ENCODE measurements at regions not wholly inside any gene's neighbourhood (a gene's known extent, or its start where the extent isn't known, plus 50 kb on each side); places are given as distances from the start of the nearest gene placed in this dataset.

GRCh38 chr13:81848291-81848690, 1507.4 kb upstream of the SPRY2 start:
- Mint-ChIP-seq H3K27me3 (no peaks in the 10 kb centered on the region), H3K36me3 (ENCODE audit: low read depth) (no peaks in the 10 kb centered on the region), H3K4me1 (no peaks in the 10 kb centered on the region), H3K9me3 (peaks cover 4% of the 10 kb centered on the region), H3K4me3 (no peak overlapping the region), H3K27ac (no peak overlapping the region)
- no peak for ATAC-seq (replicated peaks)

- Mint-ChIP-seq H3K36me3 (ENCODE audit: low read depth) (no peaks in the 10 kb centered on the region), H3K27ac (no peak overlapping the region), H3K27me3 (no peaks in the 10 kb centered on the region), H3K9me3 (peaks cover 4% of the 10 kb centered on the region), H3K4me3 (no peak overlapping the region), H3K4me1 (no peaks in the 10 kb centered on the region)
- no peak for ATAC-seq (replicated peaks)
Observed at GRCh38 chr13:81846771-81847170, 1505.8 kb upstream of the SPRY2 start.

GRCh38 chr13:81821259-81821658, 1480.3 kb upstream of the SPRY2 start:
- peaks cover 5% of the 10 kb centered on the region for H3K9me3 Mint-ChIP-seq
- no peak for ATAC-seq (replicated peaks)
- H3K4me3 Mint-ChIP-seq, result no peak overlapping the region
- H3K36me3 Mint-ChIP-seq (ENCODE audit: low read depth), result no peaks in the 10 kb centered on the region
- H3K27me3 Mint-ChIP-seq, result no peaks in the 10 kb centered on the region
- H3K27ac Mint-ChIP-seq, result no peak overlapping the region
- no peaks in the 10 kb centered on the region for H3K4me1 Mint-ChIP-seq

GRCh38 chr13:81800433-81800832, 1459.5 kb upstream of the SPRY2 start:
- Mint-ChIP-seq H3K36me3 (ENCODE audit: low read depth) (no peaks in the 10 kb centered on the region), H3K4me3 (no peak overlapping the region), H3K27ac (no peak overlapping the region), H3K27me3 (no peaks in the 10 kb centered on the region), H3K4me1 (no peaks in the 10 kb centered on the region), H3K9me3 (peaks cover 6% of the 10 kb centered on the region)
- ATAC-seq (replicated peaks), result no peak

GRCh38 chr13:81795710-81796109, 1454.8 kb upstream of the SPRY2 start:
- H3K27ac Mint-ChIP-seq, result no peak overlapping the region
- H3K9me3 Mint-ChIP-seq, result peaks cover 6% of the 10 kb centered on the region
- H3K36me3 Mint-ChIP-seq (ENCODE audit: low read depth), result no peaks in the 10 kb centered on the region
- no peak for ATAC-seq (replicated peaks)
- H3K27me3 Mint-ChIP-seq, result no peaks in the 10 kb centered on the region
- H3K4me1 Mint-ChIP-seq, result no peaks in the 10 kb centered on the region
- H3K4me3 Mint-ChIP-seq, result no peak overlapping the region

GRCh38 chr13:81791641-81792040, 1450.7 kb upstream of the SPRY2 start:
- Mint-ChIP-seq H3K9me3 (no peaks in the 10 kb centered on the region), H3K4me3 (no peak overlapping the region), H3K27ac (no peak overlapping the region), H3K36me3 (ENCODE audit: low read depth) (no peaks in the 10 kb centered on the region), H3K27me3 (no peaks in the 10 kb centered on the region), H3K4me1 (no peaks in the 10 kb centered on the region)
- ATAC-seq (replicated peaks), result no peak

GRCh38 chr13:81781471-81781870, 1440.5 kb upstream of the SPRY2 start:
- ATAC-seq (replicated peaks), result no peak
- Mint-ChIP-seq H3K4me3 (no peak overlapping the region), H3K4me1 (no peaks in the 10 kb centered on the region), H3K27me3 (no peaks in the 10 kb centered on the region), H3K36me3 (ENCODE audit: low read depth) (no peaks in the 10 kb centered on the region), H3K27ac (no peak overlapping the region), H3K9me3 (peaks cover 7% of the 10 kb centered on the region)

- H3K27ac Mint-ChIP-seq, result no peak overlapping the region
- ATAC-seq (replicated peaks), result no peak
- H3K9me3 Mint-ChIP-seq, result peaks cover 7% of the 10 kb centered on the region
- no peaks in the 10 kb centered on the region for H3K27me3 Mint-ChIP-seq
- no peaks in the 10 kb centered on the region for H3K36me3 Mint-ChIP-seq (ENCODE audit: low read depth)
- no peaks in the 10 kb centered on the region for H3K4me1 Mint-ChIP-seq
- H3K4me3 Mint-ChIP-seq, result no peak overlapping the region
Observed at GRCh38 chr13:81779876-81780275, 1439.0 kb upstream of the SPRY2 start.

- Mint-ChIP-seq H3K9me3 (peaks cover 10% of the 10 kb centered on the region), H3K4me3 (no peak overlapping the region), H3K27me3 (no peaks in the 10 kb centered on the region), H3K36me3 (ENCODE audit: low read depth) (no peaks in the 10 kb centered on the region), H3K4me1 (no peaks in the 10 kb centered on the region), H3K27ac (no peak overlapping the region)
- no peak for ATAC-seq (replicated peaks)
Observed at GRCh38 chr13:81778350-81778749, 1437.4 kb upstream of the SPRY2 start.

GRCh38 chr13:81773263-81773662, 1432.3 kb upstream of the SPRY2 start:
- Mint-ChIP-seq H3K36me3 (ENCODE audit: low read depth) (no peaks in the 10 kb centered on the region), H3K27ac (no peak overlapping the region), H3K27me3 (no peaks in the 10 kb centered on the region), H3K4me3 (no peak overlapping the region), H3K4me1 (no peaks in the 10 kb centered on the region), H3K9me3 (peaks cover 7% of the 10 kb centered on the region)
- no peak for ATAC-seq (replicated peaks)

GRCh38 chr13:81771951-81772350, 1431.0 kb upstream of the SPRY2 start:
- Mint-ChIP-seq H3K4me1 (no peaks in the 10 kb centered on the region), H3K36me3 (ENCODE audit: low read depth) (no peaks in the 10 kb centered on the region), H3K4me3 (no peak overlapping the region), H3K9me3 (peaks cover 3% of the 10 kb centered on the region), H3K27me3 (no peaks in the 10 kb centered on the region), H3K27ac (no peak overlapping the region)
- ATAC-seq (replicated peaks), result no peak

- H3K4me1 Mint-ChIP-seq, result no peaks in the 10 kb centered on the region
- no peaks in the 10 kb centered on the region for H3K36me3 Mint-ChIP-seq (ENCODE audit: low read depth)
- H3K27ac Mint-ChIP-seq, result no peak overlapping the region
- peaks cover 7% of the 10 kb centered on the region for H3K9me3 Mint-ChIP-seq
- ATAC-seq (replicated peaks), result no peak
- no peak overlapping the region for H3K4me3 Mint-ChIP-seq
- H3K27me3 Mint-ChIP-seq, result no peaks in the 10 kb centered on the region
Observed at GRCh38 chr13:81770868-81771505, 1430.1 kb upstream of the SPRY2 start.

GRCh38 chr13:81762449-81762848, 1421.5 kb upstream of the SPRY2 start:
- Mint-ChIP-seq H3K27ac (no peak overlapping the region), H3K36me3 (ENCODE audit: low read depth) (no peaks in the 10 kb centered on the region), H3K4me3 (no peak overlapping the region), H3K4me1 (no peaks in the 10 kb centered on the region), H3K9me3 (peaks cover 18% of the 10 kb centered on the region), H3K27me3 (no peaks in the 10 kb centered on the region)
- ATAC-seq (replicated peaks), result no peak

GRCh38 chr13:81760316-81760715, 1419.4 kb upstream of the SPRY2 start:
- H3K4me1 Mint-ChIP-seq, result no peaks in the 10 kb centered on the region
- no peak for ATAC-seq (replicated peaks)
- H3K4me3 Mint-ChIP-seq, result no peak overlapping the region
- no peaks in the 10 kb centered on the region for H3K27me3 Mint-ChIP-seq
- no peaks in the 10 kb centered on the region for H3K36me3 Mint-ChIP-seq (ENCODE audit: low read depth)
- H3K9me3 Mint-ChIP-seq, result peaks cover 14% of the 10 kb centered on the region
- H3K27ac Mint-ChIP-seq, result no peak overlapping the region

GRCh38 chr13:81757348-81757970, 1416.5 kb upstream of the SPRY2 start:
- H3K36me3 Mint-ChIP-seq (ENCODE audit: low read depth), result no peaks in the 10 kb centered on the region
- no peaks in the 10 kb centered on the region for H3K4me1 Mint-ChIP-seq
- H3K4me3 Mint-ChIP-seq, result no peak overlapping the region
- ATAC-seq (replicated peaks), result no peak
- H3K27ac Mint-ChIP-seq, result no peak overlapping the region
- no peaks in the 10 kb centered on the region for H3K27me3 Mint-ChIP-seq
- H3K9me3 Mint-ChIP-seq, result peaks cover 17% of the 10 kb centered on the region

All from activated T-helper 17 cell treated with anti-CD3 and anti-CD28 coated beads, Interleukin-2, amount 50 U/mL, for 72 hours (primary cell).